ENCODE measurements at regions not wholly inside any gene's neighbourhood (a gene's known extent, or its start where the extent isn't known, plus 50 kb on each side); places are given as distances from the start of the nearest gene placed in this dataset.

- Histone ChIP-seq H3K23me2 (ENCODE audit: insufficient read length, low read depth, low read length, poor library complexity, severe bottlenecking) (no peaks in the 10 kb centered on the region), H3T11ph (ENCODE audit: low read length) (no peak overlapping the region), H3K4me1 (ENCODE audit: insufficient read depth, low read length) (no peaks in the 10 kb centered on the region), H3K79me2 (ENCODE audit: insufficient read depth, low read length) (no peaks in the 10 kb centered on the region), H3K9me3 (ENCODE audit: control insufficient read depth, low read depth, low read length) (no peaks in the 10 kb centered on the region), H2BK5ac (ENCODE audit: insufficient read length, low read length) (no peak overlapping the region), H4K5ac (ENCODE audit: insufficient read length, low read depth, low read length) (no peak overlapping the region), H3K18ac (ENCODE audit: insufficient read length, low read depth, low read length) (no peak overlapping the region), H4K8ac (replicated peaks; ENCODE audit: insufficient read length, low read depth, low read length) (no peak overlapping the region), H3K14ac (ENCODE audit: insufficient read depth, low read length) (no peak overlapping the region), H3K27me3 (ENCODE audit: insufficient read depth, low read length) (no peaks in the 10 kb centered on the region), H2BK120ac (ENCODE audit: low read depth, low read length, poor library complexity, severe bottlenecking) (no peak overlapping the region), H2BK12ac (ENCODE audit: insufficient read length, low read depth, low read length) (no peak overlapping the region), H4K91ac (ENCODE audit: insufficient read length, low read depth, low read length) (no peak overlapping the region), H3K23ac (ENCODE audit: insufficient read length, low read depth, low read length) (no peak overlapping the region), H3K4ac (ENCODE audit: low read depth, low read length) (no peak overlapping the region), H3K56ac (ENCODE audit: insufficient read length, low read depth, low read length) (no peak overlapping the region), H3K4me2 (ENCODE audit: insufficient read depth, insufficient read length, low read length) (no peak overlapping the region), H2BK15ac (ENCODE audit: low read depth, low read length) (no peak overlapping the region), H2AFZ (ENCODE audit: low read length) (no peak overlapping the region), H4K20me1 (ENCODE audit: control insufficient read depth, insufficient read depth, insufficient read length) (no peaks in the 10 kb centered on the region), H3K27ac (ENCODE audit: insufficient read length, low read depth, low read length) (no peak overlapping the region), H3K79me1 (ENCODE audit: insufficient read depth, low read depth, low read length, poor library complexity, severe bottlenecking) (no peaks in the 10 kb centered on the region), H2BK20ac (ENCODE audit: low read depth, low read length, poor library complexity, severe bottlenecking) (no peak overlapping the region), H3K9ac (ENCODE audit: extremely low read depth, insufficient read length, low read length) (no peak overlapping the region), H2AK5ac (ENCODE audit: insufficient read length, low read length) (no peak overlapping the region)
- no peaks in the 10 kb centered on the region for H3K4me1 Mint-ChIP-seq
- TF ChIP-seq CTCF (conservative IDR thresholded peaks at IDR 0.05) = no peak
- peaks cover 16 to 19% of the 10 kb centered on the region in 2 experiments; a peak in 4 of 5 replicates for H3K9me3 Mint-ChIP-seq
- H3K27me3 Mint-ChIP-seq (ENCODE audit: low read depth) = no peaks in the 10 kb centered on the region; the same call in 1 of the 2 replicates
- no peak for DNase-seq
- H3K36me3 Mint-ChIP-seq (ENCODE audit: insufficient read depth in 1 of 3, low read depth in 3 of 3) = peaks cover 0 to 4% (median 1%) of the 10 kb centered on the region in 3 experiments; a peak in 5 of 7 replicates
- no peak overlapping the region for H3K27ac Mint-ChIP-seq
- H3K4me3 Mint-ChIP-seq = no peak overlapping the region
Measured at GRCh38 chr3:40705663-40706062, 180.9 kb downstream of the ZNF621 start.

All from H9 (cell line).